Upper lobe of left lung (tissue), 6 donors: ENCODE measurements at regions not wholly inside any gene's neighbourhood (a gene's known extent, or its start where the extent isn't known, plus 50 kb on each side); places are given as distances from the start of the nearest gene placed in this dataset.

ENCODE experiments used
- ATAC-seq, 2 donors: fragments of 200-7000 bp; cut with Tn5 transposase; one replicate each; pipeline ENCODE4 v1.9.1; 2022; ENCODE audit warnings: mild to moderate bottlenecking in 2 of 2, moderate library complexity in 2 of 2; ENCODE audit not compliant: low FRiP score in 2 of 2
- DNase-seq, 2 donors: peaks; one replicate each; pipeline ENCODE4 v3.0.0-alpha.2; 2019 to 2020
- H3K27ac ChIP-seq, 4 donors: fragments of 200-600 bp; sonication (generic); one replicate each; pipeline ENCODE4 v1.5.1; 2016 to 2019
- H3K27me3 ChIP-seq, 4 donors: fragments of 200-600 bp; sonication (generic); one replicate each; pipeline ENCODE4 v1.5.1; 2017 to 2019
- H3K36me3 ChIP-seq, 4 donors: fragments of 200-600 bp; sonication (generic); one replicate each; pipeline ENCODE4 v1.5.1; 2016 to 2019
- H3K4me1 ChIP-seq, 4 donors: fragments of 200-600 bp; sonication (generic); one replicate each; pipeline ENCODE4 v1.5.1; 2018 to 2019
- H3K4me3 ChIP-seq, 4 donors: fragments of 200-600 bp; sonication (generic); one replicate each; pipeline ENCODE4 v1.5.1; 2017 to 2019; ENCODE audit warnings: mild to moderate bottlenecking in 2 of 4, moderate library complexity in 1 of 4
- H3K9me3 ChIP-seq, 4 donors: fragments of 200-600 bp; sonication (generic); one replicate each; pipeline ENCODE4 v1.5.1; 2018 to 2019
- EP300 ChIP-seq, 4 donors: sonication (generic); formaldehyde crosslinking; IDR thresholded peaks; one replicate each; pipeline ENCODE4 v1.5.1; 2017; ENCODE audit warnings: antibody characterized with exemption in 4 of 4, control low read depth in 2 of 4
- POLR2A ChIP-seq, 4 donors: fragments of 450-650 bp; IDR thresholded peaks; one replicate each; pipeline ENCODE4 v1.5.1; 2016 to 2017; ENCODE audit warnings: antibody characterized with exemption in 4 of 4, mild to moderate bottlenecking in 2 of 4
- POLR2AphosphoS5 ChIP-seq, 2 donors: sonication (generic); formaldehyde crosslinking; IDR thresholded peaks; one replicate each; pipeline ENCODE4 v1.5.1; 2017; ENCODE audit warnings: antibody characterized with exemption in 2 of 2
- WGBS, 2 donors: methylation state at CpG; one replicate each; pipeline ENCODE4 v1.1.5; 2017 to 2018; 5-methylcytosine and 5-hydroxymethylcytosine counted together
- TF ChIP-seq, protein P1 (sequence below), 6 experiments: fragments of 450-650 bp in 4 of 6; fragments of 200-600 bp in 2 of 6; sonication (generic) in 2 of 6; IDR thresholded peaks; one replicate each; pipeline ENCODE4 v1.5.1; 2016 to 2019; ENCODE audit warnings: antibody characterized with exemption in 6 of 6
- donor health status: DM: no; HTN: no; CAD: no; lungs with moderate emphysema.
- donor health status: DM: no; HTN: yes; CAD: no; lungs with severe emphysema.

DNA sequence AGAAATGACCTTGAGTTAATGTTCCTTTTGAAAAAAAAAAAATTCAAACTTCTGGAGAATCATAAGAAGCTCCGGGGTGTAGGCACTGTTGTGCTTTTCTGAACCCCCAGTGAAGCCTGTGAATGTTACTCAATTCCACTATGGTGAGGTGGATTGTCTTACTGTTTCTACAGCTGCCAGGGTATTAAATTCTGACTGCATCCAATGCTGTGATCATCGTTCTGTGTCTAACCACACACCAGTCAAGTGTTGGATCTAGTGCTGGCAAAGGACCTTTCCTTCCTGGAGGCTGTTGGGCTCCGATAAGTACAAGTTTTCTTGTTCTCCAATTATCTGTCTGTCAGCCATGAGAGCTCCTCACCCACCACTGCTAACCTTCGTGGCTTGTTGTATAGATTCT is 162.0 kb upstream of the EPHA7 start:
- 75 to 77% methylated on average over 4 of the region's 4 CpGs for WGBS, 2 donors
- no peaks in the 10 kb centered on the region for H3K9me3 ChIP-seq
- ATAC-seq (no peak), DNase-seq (no peak)
- H3K36me3 ChIP-seq, result no peaks in the 10 kb centered on the region
- H3K4me1 ChIP-seq, result no peaks in the 10 kb centered on the region
- H3K27me3 ChIP-seq, result no peaks in the 10 kb centered on the region
- H3K27ac ChIP-seq, result no peak overlapping the region
- no peak overlapping the region for H3K4me3 ChIP-seq
- TF ChIP-seq POLR2AphosphoS5 (IDR thresholded peaks at IDR 0.05), result no peak
- no peak for TF ChIP-seq EP300 (IDR thresholded peaks at IDR 0.05)
- no peak for TF ChIP-seq POLR2A (IDR thresholded peaks at IDR 0.05)
- TF ChIP-seq, protein P1, sequence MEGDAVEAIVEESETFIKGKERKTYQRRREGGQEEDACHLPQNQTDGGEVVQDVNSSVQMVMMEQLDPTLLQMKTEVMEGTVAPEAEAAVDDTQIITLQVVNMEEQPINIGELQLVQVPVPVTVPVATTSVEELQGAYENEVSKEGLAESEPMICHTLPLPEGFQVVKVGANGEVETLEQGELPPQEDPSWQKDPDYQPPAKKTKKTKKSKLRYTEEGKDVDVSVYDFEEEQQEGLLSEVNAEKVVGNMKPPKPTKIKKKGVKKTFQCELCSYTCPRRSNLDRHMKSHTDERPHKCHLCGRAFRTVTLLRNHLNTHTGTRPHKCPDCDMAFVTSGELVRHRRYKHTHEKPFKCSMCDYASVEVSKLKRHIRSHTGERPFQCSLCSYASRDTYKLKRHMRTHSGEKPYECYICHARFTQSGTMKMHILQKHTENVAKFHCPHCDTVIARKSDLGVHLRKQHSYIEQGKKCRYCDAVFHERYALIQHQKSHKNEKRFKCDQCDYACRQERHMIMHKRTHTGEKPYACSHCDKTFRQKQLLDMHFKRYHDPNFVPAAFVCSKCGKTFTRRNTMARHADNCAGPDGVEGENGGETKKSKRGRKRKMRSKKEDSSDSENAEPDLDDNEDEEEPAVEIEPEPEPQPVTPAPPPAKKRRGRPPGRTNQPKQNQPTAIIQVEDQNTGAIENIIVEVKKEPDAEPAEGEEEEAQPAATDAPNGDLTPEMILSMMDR (IDR thresholded peaks at IDR 0.05), result no peak

- H3K4me3 ChIP-seq, result no peak overlapping the region
- no peak for ATAC-seq
- no peaks in the 10 kb centered on the region for H3K27me3 ChIP-seq
- TF ChIP-seq POLR2A (IDR thresholded peaks at IDR 0.05) (no peak), POLR2AphosphoS5 (IDR thresholded peaks at IDR 0.05) (no peak), EP300 (IDR thresholded peaks at IDR 0.05) (no peak)
- TF ChIP-seq, protein P1 (IDR thresholded peaks at IDR 0.05), result no peak
- H3K9me3 ChIP-seq, result no peaks in the 10 kb centered on the region
- DNase-seq, result no peak
- no peaks in the 10 kb centered on the region for H3K4me1 ChIP-seq
- H3K36me3 ChIP-seq, result no peaks in the 10 kb centered on the region
- 36 to 51% methylated on average over 2 of the region's 2 CpGs for WGBS, 2 donors
- no peak overlapping the region for H3K27ac ChIP-seq
Observed at GRCh38 chr6:93580446-93580845, 161.1 kb upstream of the EPHA7 start.

GRCh38 chr6:93575495-93576267 is 156.3 kb upstream of the EPHA7 start:
- H3K4me3 ChIP-seq, result no peak overlapping the region
- no peaks in the 10 kb centered on the region for H3K9me3 ChIP-seq
- no peaks in the 10 kb centered on the region for H3K4me1 ChIP-seq
- WGBS, 2 donors, result 58 to 75% methylated on average over 3 of the region's 3 CpGs
- no peaks in the 10 kb centered on the region for H3K27me3 ChIP-seq
- H3K27ac ChIP-seq, result no peak overlapping the region
- no peaks in the 10 kb centered on the region for H3K36me3 ChIP-seq
- ATAC-seq (no peak), DNase-seq (no peak)
- TF ChIP-seq POLR2A (IDR thresholded peaks at IDR 0.05) (no peak), POLR2AphosphoS5 (IDR thresholded peaks at IDR 0.05) (no peak), EP300 (IDR thresholded peaks at IDR 0.05) (no peak)
- TF ChIP-seq, protein P1 (IDR thresholded peaks at IDR 0.05), result no peak

DNA sequence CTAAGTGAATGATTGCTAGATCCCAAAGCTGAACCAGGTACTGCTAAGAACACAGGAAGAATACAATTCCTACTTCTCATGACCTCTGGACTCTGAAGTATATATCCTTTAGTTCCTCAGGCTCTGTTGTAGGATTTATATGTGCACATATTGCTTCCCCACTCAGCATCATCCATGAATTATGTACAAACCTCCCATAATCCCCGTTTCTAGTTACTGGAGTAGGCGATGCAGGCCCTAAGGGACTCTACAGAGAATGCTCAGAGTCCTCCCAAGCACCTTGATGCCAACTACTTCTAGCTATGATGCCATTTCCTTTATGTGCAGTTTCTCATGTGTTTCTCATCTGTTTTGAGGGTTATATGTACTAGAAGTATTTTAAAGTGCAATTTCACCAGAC is 154.9 kb upstream of the EPHA7 start:
- Histone ChIP-seq H3K4me3 (no peak overlapping the region), H3K9me3 (no peaks in the 10 kb centered on the region), H3K36me3 (no peaks in the 10 kb centered on the region), H3K27ac (no peak overlapping the region), H3K4me1 (no peaks in the 10 kb centered on the region), H3K27me3 (no peaks in the 10 kb centered on the region)
- WGBS, 2 donors, result 83 to 89% methylated on average over 2 of the region's 2 CpGs
- ATAC-seq (no peak), DNase-seq (no peak)
- no peak for TF ChIP-seq POLR2A (IDR thresholded peaks at IDR 0.05)
- TF ChIP-seq EP300 (IDR thresholded peaks at IDR 0.05), result no peak

DNA sequence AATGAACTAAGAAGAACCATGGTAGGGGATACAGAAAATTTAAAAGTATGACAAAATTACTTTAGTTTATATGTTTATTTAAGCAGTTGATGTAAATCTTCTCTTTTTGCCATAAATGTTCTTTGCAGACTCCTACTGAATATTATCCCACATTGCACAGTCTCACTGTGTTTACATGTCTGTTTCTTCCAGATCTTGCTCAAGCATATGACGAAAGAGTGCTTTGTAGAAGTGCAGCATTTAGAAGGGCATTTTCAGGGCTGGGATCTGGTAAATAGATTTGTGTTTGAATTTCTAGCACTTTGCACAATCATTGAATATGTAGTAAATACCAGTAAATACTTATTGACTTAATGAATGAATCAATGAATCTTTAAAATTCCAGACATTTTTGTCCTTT is 152.0 kb upstream of the EPHA7 start:
- no peak for DNase-seq

More for the DNA sequence above, 152.0 kb upstream of the EPHA7 start:
- no peaks in the 10 kb centered on the region for H3K4me1 ChIP-seq
- no peak overlapping the region for H3K27ac ChIP-seq
- H3K27me3 ChIP-seq, result no peaks in the 10 kb centered on the region
- H3K4me3 ChIP-seq, result no peak overlapping the region
- 47 to 55% methylated on average over 1 of the region's 1 CpG for WGBS, 2 donors
- ATAC-seq, result no peak
- TF ChIP-seq, protein P1 (IDR thresholded peaks at IDR 0.05), result no peak
- TF ChIP-seq POLR2AphosphoS5 (IDR thresholded peaks at IDR 0.05) (no peak), POLR2A (IDR thresholded peaks at IDR 0.05) (no peak), EP300 (IDR thresholded peaks at IDR 0.05) (no peak)
- H3K9me3 ChIP-seq, result no peaks in the 10 kb centered on the region
- no peaks in the 10 kb centered on the region for H3K36me3 ChIP-seq
